ENCODE measurements at regions not wholly inside any gene's neighbourhood (a gene's known extent, or its start where the extent isn't known, plus 50 kb on each side); places are given as distances from the start of the nearest gene placed in this dataset.

- TF ChIP-seq, protein P1, sequence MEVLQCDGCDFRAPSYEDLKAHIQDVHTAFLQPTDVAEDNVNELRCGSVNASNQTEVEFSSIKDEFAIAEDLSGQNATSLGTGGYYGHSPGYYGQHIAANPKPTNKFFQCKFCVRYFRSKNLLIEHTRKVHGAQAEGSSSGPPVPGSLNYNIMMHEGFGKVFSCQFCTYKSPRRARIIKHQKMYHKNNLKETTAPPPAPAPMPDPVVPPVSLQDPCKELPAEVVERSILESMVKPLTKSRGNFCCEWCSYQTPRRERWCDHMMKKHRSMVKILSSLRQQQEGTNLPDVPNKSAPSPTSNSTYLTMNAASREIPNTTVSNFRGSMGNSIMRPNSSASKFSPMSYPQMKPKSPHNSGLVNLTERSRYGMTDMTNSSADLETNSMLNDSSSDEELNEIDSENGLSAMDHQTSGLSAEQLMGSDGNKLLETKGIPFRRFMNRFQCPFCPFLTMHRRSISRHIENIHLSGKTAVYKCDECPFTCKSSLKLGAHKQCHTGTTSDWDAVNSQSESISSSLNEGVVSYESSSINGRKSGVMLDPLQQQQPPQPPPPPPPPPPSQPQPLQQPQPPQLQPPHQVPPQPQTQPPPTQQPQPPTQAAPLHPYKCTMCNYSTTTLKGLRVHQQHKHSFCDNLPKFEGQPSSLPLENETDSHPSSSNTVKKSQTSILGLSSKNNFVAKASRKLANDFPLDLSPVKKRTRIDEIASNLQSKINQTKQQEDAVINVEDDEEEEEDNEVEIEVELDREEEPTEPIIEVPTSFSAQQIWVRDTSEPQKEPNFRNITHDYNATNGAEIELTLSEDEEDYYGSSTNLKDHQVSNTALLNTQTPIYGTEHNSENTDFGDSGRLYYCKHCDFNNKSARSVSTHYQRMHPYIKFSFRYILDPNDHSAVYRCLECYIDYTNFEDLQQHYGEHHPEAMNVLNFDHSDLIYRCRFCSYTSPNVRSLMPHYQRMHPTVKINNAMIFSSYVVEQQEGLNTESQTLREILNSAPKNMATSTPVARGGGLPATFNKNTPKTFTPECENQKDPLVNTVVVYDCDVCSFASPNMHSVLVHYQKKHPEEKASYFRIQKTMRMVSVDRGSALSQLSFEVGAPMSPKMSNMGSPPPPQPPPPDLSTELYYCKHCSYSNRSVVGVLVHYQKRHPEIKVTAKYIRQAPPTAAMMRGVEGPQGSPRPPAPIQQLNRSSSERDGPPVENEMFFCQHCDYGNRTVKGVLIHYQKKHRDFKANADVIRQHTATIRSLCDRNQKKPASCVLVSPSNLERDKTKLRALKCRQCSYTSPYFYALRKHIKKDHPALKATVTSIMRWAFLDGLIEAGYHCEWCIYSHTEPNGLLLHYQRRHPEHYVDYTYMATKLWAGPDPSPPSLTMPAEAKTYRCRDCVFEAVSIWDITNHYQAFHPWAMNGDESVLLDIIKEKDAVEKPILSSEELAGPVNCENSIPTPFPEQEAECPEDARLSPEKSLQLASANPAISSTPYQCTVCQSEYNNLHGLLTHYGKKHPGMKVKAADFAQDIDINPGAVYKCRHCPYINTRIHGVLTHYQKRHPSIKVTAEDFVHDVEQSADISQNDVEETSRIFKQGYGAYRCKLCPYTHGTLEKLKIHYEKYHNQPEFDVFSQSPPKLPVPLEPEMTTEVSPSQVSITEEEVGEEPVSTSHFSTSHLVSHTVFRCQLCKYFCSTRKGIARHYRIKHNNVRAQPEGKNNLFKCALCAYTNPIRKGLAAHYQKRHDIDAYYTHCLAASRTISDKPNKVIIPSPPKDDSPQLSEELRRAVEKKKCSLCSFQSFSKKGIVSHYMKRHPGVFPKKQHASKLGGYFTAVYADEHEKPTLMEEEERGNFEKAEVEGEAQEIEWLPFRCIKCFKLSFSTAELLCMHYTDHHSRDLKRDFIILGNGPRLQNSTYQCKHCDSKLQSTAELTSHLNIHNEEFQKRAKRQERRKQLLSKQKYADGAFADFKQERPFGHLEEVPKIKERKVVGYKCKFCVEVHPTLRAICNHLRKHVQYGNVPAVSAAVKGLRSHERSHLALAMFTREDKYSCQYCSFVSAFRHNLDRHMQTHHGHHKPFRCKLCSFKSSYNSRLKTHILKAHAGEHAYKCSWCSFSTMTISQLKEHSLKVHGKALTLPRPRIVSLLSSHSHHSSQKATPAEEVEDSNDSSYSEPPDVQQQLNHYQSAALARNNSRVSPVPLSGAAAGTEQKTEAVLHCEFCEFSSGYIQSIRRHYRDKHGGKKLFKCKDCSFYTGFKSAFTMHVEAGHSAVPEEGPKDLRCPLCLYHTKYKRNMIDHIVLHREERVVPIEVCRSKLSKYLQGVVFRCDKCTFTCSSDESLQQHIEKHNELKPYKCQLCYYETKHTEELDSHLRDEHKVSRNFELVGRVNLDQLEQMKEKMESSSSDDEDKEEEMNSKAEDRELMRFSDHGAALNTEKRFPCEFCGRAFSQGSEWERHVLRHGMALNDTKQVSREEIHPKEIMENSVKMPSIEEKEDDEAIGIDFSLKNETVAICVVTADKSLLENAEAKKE (CRISPR knock-in tag; IDR thresholded peaks at IDR 0.05), result no peak
- no peak for TF ChIP-seq EZH2phosphoT487 (IDR thresholded peaks at IDR 0.05; ENCODE audit: unreplicated experiment)
- TF ChIP-seq REST (IDR thresholded peaks at IDR 0.05; ENCODE audit: unreplicated experiment), result no peak
- no peak for TF ChIP-seq NANOG (IDR thresholded peaks at IDR 0.05; ENCODE audit: borderline replicate concordance)
- no peak for TF ChIP-seq ZNF331 (CRISPR knock-in tag; IDR thresholded peaks at IDR 0.05; ENCODE audit: low read depth)
Observed at GRCh38 chr5:116370149-116370548, 204.5 kb downstream of the SEMA6A start (continued).

GRCh38 chr5:116365006-116365496 lies 209.6 kb downstream of the SEMA6A start:
- H4K20me1 ChIP-seq (replicated peaks; ENCODE audit: insufficient read depth), result no peaks in the 10 kb centered on the region
- no peak overlapping the region for H3K4me2 ChIP-seq
- no peak overlapping the region for H3K27ac ChIP-seq (ENCODE audit: low read depth)
- H3K4me3 ChIP-seq, result no peak overlapping the region
- ATAC-seq (no peak), DNase-seq (ENCODE audit: low spot score) (no peak)
- Mint-ChIP-seq H3K4me1 (peaks cover 11% of the 10 kb centered on the region), H3K4me3 (no peak overlapping the region), H3K9me3 (no peaks in the 10 kb centered on the region), H3K27ac (no peak overlapping the region), H3K27me3 (ENCODE audit: insufficient read depth, low read depth, poor library complexity) (peaks cover 11% of the 10 kb centered on the region), H3K36me3 (ENCODE audit: low read depth) (no peaks in the 10 kb centered on the region; the same call in 2 of the 3 replicates)
- no peak overlapping the region for H2AFZ ChIP-seq
- H3K36me3 ChIP-seq (ENCODE audit: insufficient read depth), result no peaks in the 10 kb centered on the region
- H3F3A ChIP-seq (replicated peaks; ENCODE audit: low read depth), result 0 out of 2 replicates have a peak, but pooled peaks cover 2% of the 10 kb centered on the region
- H3K79me2 ChIP-seq (replicated peaks; ENCODE audit: insufficient read depth), result no peaks in the 10 kb centered on the region
- H3K27me3 ChIP-seq (ENCODE audit: insufficient read depth), result 0 out of 2 replicates have a peak, but pooled peaks cover 7% of the 10 kb centered on the region
- no peaks in the 10 kb centered on the region for H3K4me1 ChIP-seq (ENCODE audit: insufficient read depth)
- H3K9me2 ChIP-seq (ENCODE audit: insufficient read depth), result no peaks in the 10 kb centered on the region
- TF ChIP-seq, protein P2, sequence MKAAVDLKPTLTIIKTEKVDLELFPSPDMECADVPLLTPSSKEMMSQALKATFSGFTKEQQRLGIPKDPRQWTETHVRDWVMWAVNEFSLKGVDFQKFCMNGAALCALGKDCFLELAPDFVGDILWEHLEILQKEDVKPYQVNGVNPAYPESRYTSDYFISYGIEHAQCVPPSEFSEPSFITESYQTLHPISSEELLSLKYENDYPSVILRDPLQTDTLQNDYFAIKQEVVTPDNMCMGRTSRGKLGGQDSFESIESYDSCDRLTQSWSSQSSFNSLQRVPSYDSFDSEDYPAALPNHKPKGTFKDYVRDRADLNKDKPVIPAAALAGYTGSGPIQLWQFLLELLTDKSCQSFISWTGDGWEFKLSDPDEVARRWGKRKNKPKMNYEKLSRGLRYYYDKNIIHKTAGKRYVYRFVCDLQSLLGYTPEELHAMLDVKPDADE (IDR thresholded peaks at IDR 0.05), result no peak
- TF ChIP-seq REST (IDR thresholded peaks at IDR 0.05; ENCODE audit: unreplicated experiment) (no peak), ZNF331 (CRISPR knock-in tag; IDR thresholded peaks at IDR 0.05; ENCODE audit: low read depth) (no peak), EZH2phosphoT487 (IDR thresholded peaks at IDR 0.05; ENCODE audit: unreplicated experiment) (no peak)

Data from GM23338 (cell line).